HCT116 (cell line): ENCODE measurements at regions not wholly inside any gene's neighbourhood (a gene's known extent, or its start where the extent isn't known, plus 50 kb on each side); places are given as distances from the start of the nearest gene placed in this dataset.
A peak's percentile ranks its signal among the peaks of the same experiment; 100 is the strongest.

Experiments used
- ATAC-seq: fragments of 200-7000 bp; cut with Tn5 transposase; 2 replicates; pipeline ENCODE4 v1.9.1; 2020; ENCODE audit warnings: mild to moderate bottlenecking, moderate library complexity
- BruUV-seq: library from RNA; stranded (reverse); fragments of 400-500 nt; replicated peaks from 2 replicates; lab custom pipeline; 2021; lab: Mats Ljungman, UMichigan
- CTCF ChIA-PET: fragments of 300-600 bp; sonication (Branson Sonifier 250); formaldehyde crosslinking; loops from one replicate; lab custom pipeline; 2021; ENCODE audit warnings: antibody characterized with exemption; lab: Charles Lee
- POLR2A ChIA-PET: fragments of 300-600, 350-600 bp; sonication (Branson Sonifier 250); formaldehyde crosslinking; loops from one replicate; lab custom pipeline; 2021; ENCODE audit warnings: antibody characterized with exemption; lab: Charles Lee
- RAD21 ChIA-PET, 2 experiments: fragments of 300-600 bp; sonication (Branson Sonifier 250); formaldehyde crosslinking; loops; one replicate each; lab custom pipeline; 2023; ENCODE audit warnings: low total read pairs in 2 of 2; ENCODE audit not compliant: uncharacterized antibody in 2 of 2, unreplicated experiment in 2 of 2, low non-redundant PET in 1 of 2; lab: Charles Lee
- DNase-seq: peaks from one replicate; pipeline ENCODE4 v3.0.0-alpha.2; 2010; ENCODE audit warnings: low read depth, low spot score
- H2AFZ ChIP-seq: fragments of 200-600 bp; shearing (Covaris generic), sonication (generic); 2 replicates; pipeline ENCODE4 v1.6.1; 2017; ENCODE audit warnings: low read depth, mixed run types, mixed read lengths, antibody characterized with exemption, low read length; ENCODE audit not compliant: poor library complexity, severe bottlenecking
- H3K27ac ChIP-seq: 2 replicates; pipeline ENCODE4 v1.5.1; 2012; ENCODE audit warnings: low read depth, low read length
- H3K27me3 ChIP-seq: fragments of 200-600 bp; sonication (generic); 2 replicates; pipeline ENCODE4 v1.6.1; 2016; ENCODE audit warnings: mixed run types, low read length, mixed read lengths; ENCODE audit not compliant: insufficient read depth
- H3K36me3 ChIP-seq, 2 experiments: fragments of 200-500 bp in 1 of 2; fragments of 200-600 bp in 1 of 2; sonication (Bioruptor generic) in 1 of 2; sonication (generic) in 1 of 2; 2 replicates each; pipeline versions ENCODE4 v1.5.1 to v1.6.1; 2014 to 2016; ENCODE audit warnings: low read length in 2 of 2, inconsistent platforms in 1 of 2, mixed read lengths in 1 of 2, mixed run types in 1 of 2; ENCODE audit not compliant: insufficient read depth in 2 of 2, control insufficient read depth in 1 of 2
- H3K4me1 ChIP-seq, 2 experiments: fragments of 200-600 bp in 1 of 2; sonication (generic) in 1 of 2; 2 replicates each; pipeline versions ENCODE4 v1.5.1 to v1.6.1; 2012 to 2017; ENCODE audit warnings: low read length in 2 of 2, inconsistent platforms in 1 of 2, mild to moderate bottlenecking in 1 of 2, mixed read lengths in 1 of 2, mixed run types in 1 of 2, moderate library complexity in 1 of 2; ENCODE audit not compliant: insufficient read depth in 2 of 2, control insufficient read depth in 1 of 2
- H3K4me2 ChIP-seq: fragments of 200-600 bp; sonication (generic); 2 replicates; pipeline ENCODE4 v1.6.1; 2017; ENCODE audit warnings: mixed run types, low read length, mixed read lengths
- H3K4me3 ChIP-seq, 2 experiments: fragments of 200-600 bp in 1 of 2; sonication (generic) in 1 of 2; replicated peaks in 1 of 2; 2 replicates each; pipeline ENCODE4 v1.5.1; 2011 to 2016; ENCODE audit warnings: low read length in 2 of 2, control low read depth in 1 of 2, low read depth in 1 of 2, mild to moderate bottlenecking in 1 of 2, mixed read lengths in 1 of 2, mixed run types in 1 of 2
- H3K79me2 ChIP-seq: fragments of 200-600 bp; sonication (generic); 2 replicates; pipeline ENCODE4 v1.6.1; 2017; ENCODE audit warnings: mild to moderate bottlenecking, mixed run types, low read length, moderate library complexity, mixed read lengths; ENCODE audit not compliant: insufficient read depth
- H3K9ac ChIP-seq: fragments of 200-600 bp; sonication (generic); 2 replicates; pipeline ENCODE4 v1.6.1; 2016; ENCODE audit warnings: low read length, mixed read lengths
- H3K9me2 ChIP-seq: fragments of 200-600 bp; sonication (generic), shearing (Covaris generic); 2 replicates; pipeline ENCODE4 v1.6.1; 2017; ENCODE audit warnings: mixed run types, mild to moderate bottlenecking, moderate library complexity; ENCODE audit not compliant: insufficient read depth
- H3K9me3 ChIP-seq, 2 experiments: fragments of 200-500 bp in 1 of 2; fragments of 200-600 bp in 1 of 2; sonication (Bioruptor generic) in 1 of 2; sonication (generic) in 1 of 2; 2 replicates each; pipeline ENCODE4 v1.6.1; 2014 to 2017; ENCODE audit warnings: low read length in 2 of 2, mixed read lengths in 2 of 2, inconsistent platforms in 1 of 2, low read depth in 1 of 2, mild to moderate bottlenecking in 1 of 2, mixed run types in 1 of 2, moderate library complexity in 1 of 2; ENCODE audit not compliant: control insufficient read depth in 1 of 2, insufficient read depth in 1 of 2
- H4K20me1 ChIP-seq: fragments of 200-600 bp; sonication (generic), shearing (Covaris generic); 2 replicates; pipeline ENCODE4 v1.6.1; 2017; ENCODE audit warnings: mixed run types, mild to moderate bottlenecking, moderate library complexity; ENCODE audit not compliant: insufficient read depth
- CBX3 ChIP-seq: IDR thresholded peaks from 2 replicates; pipeline ENCODE4 v1.6.1; 2012; ENCODE audit warnings: low read depth
- CEBPB ChIP-seq: IDR thresholded peaks from 2 replicates; pipeline ENCODE4 v1.6.1; 2012; ENCODE audit warnings: low read depth
- EZH2 ChIP-seq: fragments of 200-600 bp; sonication (generic); IDR thresholded peaks from 2 replicates; pipeline ENCODE4 v1.6.1; 2017; ENCODE audit warnings: antibody characterized with exemption, mixed run types
- JUND ChIP-seq: IDR thresholded peaks from 2 replicates; pipeline ENCODE4 v1.6.1; 2012
- POLR2A ChIP-seq: IDR thresholded peaks from 2 replicates; pipeline ENCODE4 v1.7.0; 2011; ENCODE audit warnings: borderline replicate concordance; ENCODE audit not compliant: insufficient read depth, insufficient read length; ENCODE audit errors: extremely low read depth
- POLR2AphosphoS5 ChIP-seq: IDR thresholded peaks from 2 replicates; pipeline ENCODE4 v1.6.1; 2011; ENCODE audit warnings: mild to moderate bottlenecking, low read depth, low read length, moderate library complexity
- RAD21 ChIP-seq: IDR thresholded peaks from 2 replicates; pipeline ENCODE4 v1.6.1; 2012; ENCODE audit warnings: low read depth, mild to moderate bottlenecking
- YY1 ChIP-seq: IDR thresholded peaks from 2 replicates; pipeline ENCODE4 v1.6.1; 2011; ENCODE audit warnings: low read length, low read depth, moderate library complexity, mild to moderate bottlenecking; ENCODE audit not compliant: insufficient replicate concordance; ENCODE audit errors: extremely low read depth
- intact Hi-C: fragments of 100-400 bp; cut with micrococcal nuclease; formaldehyde crosslinking; loops from 2 replicates; pipeline ENCODE4 v1.10.0; 2022
- TF ChIP-seq, protein P1 (sequence below): IDR thresholded peaks from 2 replicates; pipeline ENCODE4 v1.6.1; 2012; ENCODE audit warnings: low read depth
- TF ChIP-seq, protein P2 (sequence below): IDR thresholded peaks from 2 replicates; pipeline ENCODE4 v1.6.1; 2012
- TF ChIP-seq, protein P3 (sequence below), 3 experiments: fragments of 200-600 bp in 1 of 3; sonication (generic) in 1 of 3; IDR thresholded peaks in 2 of 3; conservative IDR thresholded peaks in 1 of 3; 2 replicates each; pipeline ENCODE4 v1.5.1; 2012 to 2017; ENCODE audit warnings: low read depth in 2 of 3, low read length in 2 of 3, antibody characterized with exemption in 1 of 3, borderline replicate concordance in 1 of 3, control low read depth in 1 of 3, mild to moderate bottlenecking in 1 of 3, mixed read lengths in 1 of 3, mixed run types in 1 of 3, moderate library complexity in 1 of 3; ENCODE audit not compliant: insufficient read depth in 1 of 3

DNA sequence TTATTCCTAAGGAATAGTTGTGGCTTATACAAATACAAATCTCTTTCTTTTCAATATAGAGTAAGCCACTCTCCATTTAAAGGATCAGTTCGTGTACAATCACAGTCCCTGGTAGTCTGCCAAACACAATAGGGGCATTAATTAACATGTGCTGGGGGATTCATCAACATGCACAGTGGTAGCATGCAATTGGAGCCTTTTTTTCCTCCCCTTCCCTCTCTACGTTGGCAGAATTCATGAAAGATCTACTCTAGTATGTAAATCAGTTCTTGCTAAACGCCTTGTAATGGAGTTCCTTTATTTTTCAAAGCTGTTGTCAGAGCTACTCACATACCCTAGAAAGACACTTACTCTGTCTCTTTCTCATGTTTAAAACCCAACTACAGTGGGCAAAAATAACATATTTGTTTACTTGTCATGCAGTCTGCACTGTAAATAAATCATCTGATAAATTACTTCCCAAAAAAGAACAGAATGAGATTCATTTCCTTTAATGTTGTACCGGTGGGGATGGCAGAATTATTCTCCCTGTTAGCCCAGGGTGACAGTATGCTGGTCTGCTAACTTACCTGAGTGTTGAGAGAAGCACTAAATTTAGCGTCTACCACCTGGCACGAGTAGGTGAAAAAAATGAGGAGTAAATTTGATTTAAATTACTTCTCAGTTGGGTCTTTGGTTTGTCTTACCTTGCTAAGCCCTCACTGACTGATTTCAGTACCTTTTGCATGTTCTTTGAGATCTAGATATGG is 341.5 kb upstream of the CCNH start:
- intact Hi-C loops = no loop called here
- Histone ChIP-seq H2AFZ (peak overlapping the region; percentile 90), H3K9me2 (no peaks in the 10 kb centered on the region), H3K9ac (no peak overlapping the region), H3K4me1 (no peaks in the 10 kb centered on the region), H3K27me3 (no peaks in the 10 kb centered on the region), H3K79me2 (no peaks in the 10 kb centered on the region), H3K9me3 (no peaks in the 10 kb centered on the region), H3K4me2 (no peak overlapping the region), H4K20me1 (no peaks in the 10 kb centered on the region; the same call in 1 of the 2 replicates), H3K36me3 (no peaks in the 10 kb centered on the region), H3K4me3 (no peak overlapping the region), H3K27ac (no peak overlapping the region)
- DNase-seq (no peak), ATAC-seq (no peak)
- ChIA-PET RAD21 (no interaction called here), CTCF (no interaction called here), POLR2A (no interaction called here)
- BruUV-seq = no TSS peak
- TF ChIP-seq POLR2A = no peak
- no peak for TF ChIP-seq RAD21
- TF ChIP-seq JUND = no peak
- TF ChIP-seq EZH2 = no peak
- TF ChIP-seq, protein P1, sequence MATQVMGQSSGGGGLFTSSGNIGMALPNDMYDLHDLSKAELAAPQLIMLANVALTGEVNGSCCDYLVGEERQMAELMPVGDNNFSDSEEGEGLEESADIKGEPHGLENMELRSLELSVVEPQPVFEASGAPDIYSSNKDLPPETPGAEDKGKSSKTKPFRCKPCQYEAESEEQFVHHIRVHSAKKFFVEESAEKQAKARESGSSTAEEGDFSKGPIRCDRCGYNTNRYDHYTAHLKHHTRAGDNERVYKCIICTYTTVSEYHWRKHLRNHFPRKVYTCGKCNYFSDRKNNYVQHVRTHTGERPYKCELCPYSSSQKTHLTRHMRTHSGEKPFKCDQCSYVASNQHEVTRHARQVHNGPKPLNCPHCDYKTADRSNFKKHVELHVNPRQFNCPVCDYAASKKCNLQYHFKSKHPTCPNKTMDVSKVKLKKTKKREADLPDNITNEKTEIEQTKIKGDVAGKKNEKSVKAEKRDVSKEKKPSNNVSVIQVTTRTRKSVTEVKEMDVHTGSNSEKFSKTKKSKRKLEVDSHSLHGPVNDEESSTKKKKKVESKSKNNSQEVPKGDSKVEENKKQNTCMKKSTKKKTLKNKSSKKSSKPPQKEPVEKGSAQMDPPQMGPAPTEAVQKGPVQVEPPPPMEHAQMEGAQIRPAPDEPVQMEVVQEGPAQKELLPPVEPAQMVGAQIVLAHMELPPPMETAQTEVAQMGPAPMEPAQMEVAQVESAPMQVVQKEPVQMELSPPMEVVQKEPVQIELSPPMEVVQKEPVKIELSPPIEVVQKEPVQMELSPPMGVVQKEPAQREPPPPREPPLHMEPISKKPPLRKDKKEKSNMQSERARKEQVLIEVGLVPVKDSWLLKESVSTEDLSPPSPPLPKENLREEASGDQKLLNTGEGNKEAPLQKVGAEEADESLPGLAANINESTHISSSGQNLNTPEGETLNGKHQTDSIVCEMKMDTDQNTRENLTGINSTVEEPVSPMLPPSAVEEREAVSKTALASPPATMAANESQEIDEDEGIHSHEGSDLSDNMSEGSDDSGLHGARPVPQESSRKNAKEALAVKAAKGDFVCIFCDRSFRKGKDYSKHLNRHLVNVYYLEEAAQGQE = no peak
- no peak for TF ChIP-seq YY1
- TF ChIP-seq, protein P2, sequence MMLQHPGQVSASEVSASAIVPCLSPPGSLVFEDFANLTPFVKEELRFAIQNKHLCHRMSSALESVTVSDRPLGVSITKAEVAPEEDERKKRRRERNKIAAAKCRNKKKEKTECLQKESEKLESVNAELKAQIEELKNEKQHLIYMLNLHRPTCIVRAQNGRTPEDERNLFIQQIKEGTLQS = no peak
- no peak for TF ChIP-seq CEBPB
- no peak for TF ChIP-seq POLR2AphosphoS5
- TF ChIP-seq CBX3 = no peak
- TF ChIP-seq, protein P3, sequence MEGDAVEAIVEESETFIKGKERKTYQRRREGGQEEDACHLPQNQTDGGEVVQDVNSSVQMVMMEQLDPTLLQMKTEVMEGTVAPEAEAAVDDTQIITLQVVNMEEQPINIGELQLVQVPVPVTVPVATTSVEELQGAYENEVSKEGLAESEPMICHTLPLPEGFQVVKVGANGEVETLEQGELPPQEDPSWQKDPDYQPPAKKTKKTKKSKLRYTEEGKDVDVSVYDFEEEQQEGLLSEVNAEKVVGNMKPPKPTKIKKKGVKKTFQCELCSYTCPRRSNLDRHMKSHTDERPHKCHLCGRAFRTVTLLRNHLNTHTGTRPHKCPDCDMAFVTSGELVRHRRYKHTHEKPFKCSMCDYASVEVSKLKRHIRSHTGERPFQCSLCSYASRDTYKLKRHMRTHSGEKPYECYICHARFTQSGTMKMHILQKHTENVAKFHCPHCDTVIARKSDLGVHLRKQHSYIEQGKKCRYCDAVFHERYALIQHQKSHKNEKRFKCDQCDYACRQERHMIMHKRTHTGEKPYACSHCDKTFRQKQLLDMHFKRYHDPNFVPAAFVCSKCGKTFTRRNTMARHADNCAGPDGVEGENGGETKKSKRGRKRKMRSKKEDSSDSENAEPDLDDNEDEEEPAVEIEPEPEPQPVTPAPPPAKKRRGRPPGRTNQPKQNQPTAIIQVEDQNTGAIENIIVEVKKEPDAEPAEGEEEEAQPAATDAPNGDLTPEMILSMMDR (IDR thresholded peaks at IDR 0.05 in 2 of 3, conservative IDR thresholded peaks at IDR 0.05 in 1 of 3; ENCODE audit: borderline replicate concordance in 1 of 3, insufficient read depth in 1 of 3, low read depth in 2 of 3, low read length in 2 of 3) = no peak
